Spleen (tissue), 7 donors: ENCODE measurements at regions not wholly inside any gene's neighbourhood (a gene's known extent, or its start where the extent isn't known, plus 50 kb on each side); places are given as distances from the start of the nearest gene placed in this dataset.

Experiments
- POLR2AphosphoS5 ChIP-seq, 3 donors: sonication (generic); formaldehyde crosslinking; IDR thresholded peaks; one replicate each; pipeline ENCODE4 v1.5.1; 2017; ENCODE audit warnings: antibody characterized with exemption in 3 of 3
- TF ChIP-seq, protein P1 (sequence below), 11 experiments: fragments of 200-600 bp in 7 of 11; fragments of 450-650 bp in 4 of 11; sonication (generic) in 4 of 11; IDR thresholded peaks in 8 of 11; conservative IDR thresholded peaks in 3 of 11; 1 replicate in 7 of 11; 2 replicates in 4 of 11; pipeline versions ENCODE4 v1.4.0 to v1.8.0; 2016 to 2021; ENCODE audit warnings: antibody characterized with exemption in 11 of 11, inconsistent platforms in 4 of 11, mild to moderate bottlenecking in 1 of 11
- donor health status: DM: no; HTN: no; CAD: no; lungs with moderate emphysema.
- donor health status: DM: no; HTN: no; CAD: no.
- donor health status: DM: no; HTN: no; CAD: no.

DNA sequence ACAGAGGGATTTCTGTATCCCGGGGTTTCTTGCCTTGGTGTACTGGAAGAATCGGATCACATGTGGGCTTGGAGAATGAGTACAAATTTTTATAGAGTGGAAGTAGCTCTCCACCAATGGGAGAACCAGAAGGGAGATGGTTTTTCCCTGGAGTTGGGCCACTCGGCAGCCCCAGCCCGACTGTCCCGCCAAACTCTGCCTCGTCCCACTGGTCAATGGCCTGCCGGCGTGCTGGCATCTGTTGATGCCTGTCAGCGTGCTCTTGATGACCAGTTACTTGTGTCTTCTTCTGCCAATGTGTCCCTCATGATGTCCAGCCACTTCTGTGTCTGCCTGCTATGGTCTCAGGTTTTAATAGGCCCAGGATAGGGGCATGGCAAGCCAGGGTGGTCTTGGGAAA, 100.5 kb downstream of the CFAP44 start:
- TF ChIP-seq POLR2AphosphoS5 (IDR thresholded peaks at IDR 0.05): no peak
- TF ChIP-seq, protein P1, sequence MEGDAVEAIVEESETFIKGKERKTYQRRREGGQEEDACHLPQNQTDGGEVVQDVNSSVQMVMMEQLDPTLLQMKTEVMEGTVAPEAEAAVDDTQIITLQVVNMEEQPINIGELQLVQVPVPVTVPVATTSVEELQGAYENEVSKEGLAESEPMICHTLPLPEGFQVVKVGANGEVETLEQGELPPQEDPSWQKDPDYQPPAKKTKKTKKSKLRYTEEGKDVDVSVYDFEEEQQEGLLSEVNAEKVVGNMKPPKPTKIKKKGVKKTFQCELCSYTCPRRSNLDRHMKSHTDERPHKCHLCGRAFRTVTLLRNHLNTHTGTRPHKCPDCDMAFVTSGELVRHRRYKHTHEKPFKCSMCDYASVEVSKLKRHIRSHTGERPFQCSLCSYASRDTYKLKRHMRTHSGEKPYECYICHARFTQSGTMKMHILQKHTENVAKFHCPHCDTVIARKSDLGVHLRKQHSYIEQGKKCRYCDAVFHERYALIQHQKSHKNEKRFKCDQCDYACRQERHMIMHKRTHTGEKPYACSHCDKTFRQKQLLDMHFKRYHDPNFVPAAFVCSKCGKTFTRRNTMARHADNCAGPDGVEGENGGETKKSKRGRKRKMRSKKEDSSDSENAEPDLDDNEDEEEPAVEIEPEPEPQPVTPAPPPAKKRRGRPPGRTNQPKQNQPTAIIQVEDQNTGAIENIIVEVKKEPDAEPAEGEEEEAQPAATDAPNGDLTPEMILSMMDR (IDR thresholded peaks at IDR 0.05 in 8 of 11, conservative IDR thresholded peaks at IDR 0.05 in 3 of 11): no peak
